Posterior cingulate gyrus (tissue), 11 donors: ENCODE measurements at regions not wholly inside any gene's neighbourhood (a gene's known extent, or its start where the extent isn't known, plus 50 kb on each side); places are given as distances from the start of the nearest gene placed in this dataset.
"Not testable (repeated sequence)": the region's sequence is repeated elsewhere in the genome, so short reads cannot be mapped to it uniquely, and the experiment has no call there.

Experiments
- DNase-seq, 10 donors: peaks; one replicate each; pipeline versions ENCODE4 v3.0.0 to v3.0.0-alpha.2; 2020 to 2021; ENCODE audit warnings: mixed read lengths in 3 of 10
- intact Hi-C: fragments of 100-400 bp; cut with DNase I; formaldehyde crosslinking; loops from one replicate; pipeline ENCODE4 v1.15.1; 2023

- intact Hi-C loops = no loop called here
- DNase-seq = no peak
Observed at GRCh38 chr10:3265088-3265487, 92.5 kb upstream of the PITRM1 start.

- intact Hi-C loops = no loop called here
- no peak for DNase-seq
Observed at GRCh38 chr10:3264161-3264761, 91.7 kb upstream of the PITRM1 start.

- intact Hi-C loops = no loop called here
- DNase-seq = no peak
Observed at GRCh38 chr10:3263747-3264146, 91.2 kb upstream of the PITRM1 start.

GRCh38 chr10:3263082-3263481 lies 90.5 kb upstream of the PITRM1 start:
- DNase-seq = no peak
- intact Hi-C loops = no loop called here

GRCh38 chr10:3261921-3262320 lies 89.3 kb upstream of the PITRM1 start:
- intact Hi-C loops = no loop called here
- no peak for DNase-seq

- DNase-seq = peak in 1 of 10 donors; percentile 30
- intact Hi-C loops = no loop called here
Observed at GRCh38 chr10:3260066-3260834, 87.7 kb upstream of the PITRM1 start.

- intact Hi-C loops = no loop called here
- DNase-seq = no peak
Observed at GRCh38 chr10:3259499-3259898, 86.9 kb upstream of the PITRM1 start.

- intact Hi-C loops = no loop called here
- DNase-seq = no peak
Observed at GRCh38 chr10:3258394-3258793, 85.8 kb upstream of the PITRM1 start.

- DNase-seq = no peak
- intact Hi-C loops = no loop called here
Observed at GRCh38 chr10:3255616-3256015, 83.0 kb upstream of the PITRM1 start.

- DNase-seq = no peak
- intact Hi-C loops = no loop called here
Observed at GRCh38 chr10:3255075-3255474, 82.5 kb upstream of the PITRM1 start.

- intact Hi-C loops, DNase-seq: not testable (repeated sequence)
Observed at GRCh38 chr10:3253974-3254373, 81.4 kb upstream of the PITRM1 start.

GRCh38 chr10:3251172-3251571 lies 78.6 kb upstream of the PITRM1 start:
- intact Hi-C loops = no loop called here
- no peak for DNase-seq

GRCh38 chr10:3249307-3249889 lies 76.8 kb upstream of the PITRM1 start:
- no peak for DNase-seq
- intact Hi-C loops = no loop called here

GRCh38 chr10:3248526-3249306 lies 76.1 kb upstream of the PITRM1 start:
- intact Hi-C loops = no loop called here
- DNase-seq = no peak

- peak in 1 of 10 donors; percentile 75 for DNase-seq
- intact Hi-C loops = no loop called here
Observed at GRCh38 chr10:3245395-3245794, 72.8 kb upstream of the PITRM1 start.

- DNase-seq = peak in 1 of 10 donors; percentile 66
- intact Hi-C loops = no loop called here
Observed at GRCh38 chr10:3241967-3242650, 69.5 kb upstream of the PITRM1 start.

GRCh38 chr10:3241274-3241921 lies 68.8 kb upstream of the PITRM1 start:
- DNase-seq = peak in 3 of 10 donors; percentile 25 to 83 (median 83)
- intact Hi-C loops = no loop called here

GRCh38 chr10:3239920-3240894 lies 67.6 kb upstream of the PITRM1 start:
- peak in 1 of 10 donors; percentile 69 for DNase-seq
- intact Hi-C loops = loop anchor here (1.0 to 5.0 kb wide), 3 partner anchors 537 to 1527 kb away; no protein-coding TSS in a partner anchor
